HG02970 (cell line): ENCODE measurements at regions not wholly inside any gene's neighbourhood (a gene's known extent, or its start where the extent isn't known, plus 50 kb on each side); places are given as distances from the start of the nearest gene placed in this dataset.

Experiments
- ATAC-seq: cut with Tn5 transposase; IDR thresholded peaks from one replicate; pipeline ENCODE4 v1.9.1; 2021; ENCODE audit warnings: mild to moderate bottlenecking, moderate library complexity, moderate number of reproducible peaks; ENCODE audit not compliant: unreplicated experiment, low FRiP score

DNA sequence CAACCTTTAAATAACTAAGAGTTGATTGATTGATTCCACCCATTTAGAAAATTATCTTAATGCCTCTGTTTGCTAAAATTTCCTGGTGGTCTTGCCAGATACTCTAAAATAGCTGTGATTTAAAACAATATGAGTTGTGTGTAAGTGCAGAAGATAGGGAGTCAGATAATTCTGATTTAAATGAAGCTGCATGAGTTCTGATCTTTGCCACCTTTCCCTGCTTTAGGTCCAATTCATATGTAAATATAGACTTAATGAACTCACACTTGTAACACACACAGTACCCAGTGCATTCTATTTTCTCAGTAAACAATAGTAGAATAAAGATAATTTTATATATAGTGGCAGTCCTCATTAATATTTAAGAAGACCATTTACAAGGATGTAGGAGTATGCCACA is 981.8 kb downstream of the SLITRK1 start:
- ATAC-seq = no peak

DNA sequence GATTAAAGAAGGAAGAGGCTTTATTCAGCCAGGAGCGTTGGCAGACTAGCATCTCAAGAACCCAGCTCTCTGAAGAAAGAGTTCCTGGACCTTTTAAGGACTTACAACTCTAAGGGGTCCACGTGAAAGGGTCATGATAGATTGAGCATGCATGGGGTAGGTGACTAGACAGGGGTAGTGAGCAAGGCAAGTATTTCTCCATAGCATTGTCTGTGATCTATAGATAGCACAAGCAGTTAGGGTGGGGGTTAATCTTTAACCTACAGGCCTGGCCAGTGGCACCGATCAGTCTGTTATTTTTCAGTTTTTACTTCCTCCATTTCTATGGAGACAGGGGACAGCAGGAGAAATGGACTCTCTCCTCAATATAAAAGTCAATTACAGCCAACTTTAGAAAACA is 983.7 kb downstream of the SLITRK1 start:
- ATAC-seq = no peak

- no peak for ATAC-seq
Observed at GRCh38 chr13:82879921-82880320, 1002.4 kb downstream of the SLITRK1 start.

GRCh38 chr13:82878536-82878935 is 1003.7 kb downstream of the SLITRK1 start:
- no peak for ATAC-seq

GRCh38 chr13:82867284-82867683 is 1015.0 kb downstream of the SLITRK1 start:
- no peak for ATAC-seq

GRCh38 chr13:82850644-82851043 is 1031.6 kb downstream of the SLITRK1 start:
- ATAC-seq = no peak

GRCh38 chr13:82848766-82849165 is 1033.5 kb downstream of the SLITRK1 start:
- no peak for ATAC-seq

- no peak for ATAC-seq
Observed at GRCh38 chr13:82847595-82847994, 1034.7 kb downstream of the SLITRK1 start.

DNA sequence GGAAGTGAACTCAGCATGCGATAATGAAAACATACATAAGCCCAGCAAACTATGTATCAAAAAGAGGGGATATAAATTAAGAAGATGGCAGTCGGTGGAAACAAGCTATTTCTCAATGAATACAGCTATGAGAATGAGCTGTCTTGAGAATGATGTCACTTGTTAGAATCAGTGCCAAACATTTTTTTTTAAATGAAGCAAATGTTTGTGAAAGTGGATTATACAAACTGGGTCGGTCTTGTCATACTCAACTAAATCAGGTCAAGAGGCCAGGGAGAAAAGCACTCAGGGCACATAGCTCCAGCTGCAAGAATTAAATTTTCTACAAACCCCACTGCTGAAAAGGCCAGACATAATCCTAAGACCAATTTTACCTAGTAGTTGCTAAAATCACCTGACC is 1048.4 kb downstream of the SLITRK1 start:
- ATAC-seq = no peak

GRCh38 chr13:82829040-82829439 is 1053.2 kb downstream of the SLITRK1 start:
- ATAC-seq = no peak

DNA sequence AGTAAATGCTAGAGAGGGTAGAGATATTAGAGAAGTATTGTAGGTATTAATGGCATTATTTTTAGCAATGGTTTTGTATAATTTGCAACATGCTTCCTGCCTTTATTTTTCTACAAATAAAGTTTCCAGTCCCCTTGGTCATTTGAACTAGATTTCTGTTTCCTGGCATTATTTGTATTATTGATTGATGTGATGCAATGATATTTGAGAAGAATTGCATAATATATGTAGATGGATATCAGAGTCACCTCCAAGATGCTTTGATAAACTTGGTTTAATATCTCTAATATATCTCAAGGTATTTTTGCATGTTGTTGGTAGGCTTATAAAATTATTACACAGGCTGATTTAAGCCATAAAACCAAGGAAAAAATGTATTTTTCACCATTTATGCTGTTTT is 1054.5 kb downstream of the SLITRK1 start:
- ATAC-seq = no peak

GRCh38 chr13:82822935-82823334 is 1059.3 kb downstream of the SLITRK1 start:
- ATAC-seq = no peak

- ATAC-seq = no peak
Observed at GRCh38 chr13:82817133-82817532, 1065.1 kb downstream of the SLITRK1 start.

DNA sequence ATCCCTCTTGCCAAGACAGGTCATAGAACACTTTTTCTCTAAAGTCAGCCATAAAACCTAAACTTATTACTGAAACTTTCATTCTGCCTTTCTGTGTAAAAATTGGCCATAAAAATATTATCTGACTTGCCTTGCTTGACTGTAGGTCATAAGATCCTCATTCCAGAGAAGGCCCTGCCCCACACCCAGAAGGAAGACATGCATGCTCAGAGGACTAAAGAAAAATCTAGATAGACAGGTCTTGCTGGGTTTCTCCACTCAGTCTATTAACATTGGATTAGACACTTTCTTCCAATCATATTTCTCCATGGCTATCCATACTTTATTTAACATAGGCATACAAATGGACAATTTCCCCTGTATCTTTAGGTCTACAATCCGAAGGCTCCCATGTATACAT is 1066.5 kb downstream of the SLITRK1 start:
- ATAC-seq = no peak

- no peak for ATAC-seq
Observed at GRCh38 chr13:82803341-82803740, 1078.9 kb downstream of the SLITRK1 start.

GRCh38 chr13:82802528-82802927 is 1079.7 kb downstream of the SLITRK1 start:
- ATAC-seq = no peak

- ATAC-seq = no peak
Observed at GRCh38 chr13:82800391-82800790, 1081.9 kb downstream of the SLITRK1 start.

DNA sequence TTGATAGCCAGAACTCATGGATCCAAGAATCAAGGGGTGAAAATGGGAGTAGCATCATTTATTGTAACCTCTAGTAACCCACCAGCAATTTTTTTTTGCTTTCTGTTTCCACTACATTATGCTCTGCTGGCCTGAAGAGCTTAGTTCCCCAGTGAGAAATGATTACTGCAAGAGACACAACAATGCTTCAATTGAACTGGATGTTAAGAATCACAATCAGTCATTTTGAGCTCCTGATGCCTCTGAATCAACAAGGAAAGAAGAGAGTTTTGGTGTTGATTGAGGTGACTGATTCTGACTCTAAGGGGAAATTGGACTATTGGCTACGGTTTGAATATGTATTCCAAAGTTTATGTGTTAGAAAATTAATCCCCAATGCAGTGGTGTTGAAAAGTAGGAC is 1084.4 kb downstream of the SLITRK1 start:
- ATAC-seq = no peak

DNA sequence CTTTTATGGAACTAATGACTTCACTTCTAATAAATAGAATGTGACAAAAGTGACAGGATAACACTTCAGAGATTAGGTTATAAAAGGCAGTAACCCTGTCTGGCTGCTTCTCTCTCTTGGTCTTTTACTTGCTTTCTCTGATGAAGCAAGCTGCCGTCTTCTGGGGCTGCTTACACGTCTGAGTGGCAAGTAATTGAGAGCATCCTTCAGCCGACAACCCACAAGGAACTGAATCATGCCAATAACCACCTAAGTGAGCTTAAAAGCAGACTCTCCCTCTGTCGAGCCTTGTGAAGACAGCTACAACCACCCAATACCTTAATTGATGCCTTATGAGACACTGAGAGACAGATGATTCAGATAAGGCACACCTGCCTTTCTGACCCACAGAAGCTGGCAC is 1091.2 kb downstream of the SLITRK1 start:
- no peak for ATAC-seq

DNA sequence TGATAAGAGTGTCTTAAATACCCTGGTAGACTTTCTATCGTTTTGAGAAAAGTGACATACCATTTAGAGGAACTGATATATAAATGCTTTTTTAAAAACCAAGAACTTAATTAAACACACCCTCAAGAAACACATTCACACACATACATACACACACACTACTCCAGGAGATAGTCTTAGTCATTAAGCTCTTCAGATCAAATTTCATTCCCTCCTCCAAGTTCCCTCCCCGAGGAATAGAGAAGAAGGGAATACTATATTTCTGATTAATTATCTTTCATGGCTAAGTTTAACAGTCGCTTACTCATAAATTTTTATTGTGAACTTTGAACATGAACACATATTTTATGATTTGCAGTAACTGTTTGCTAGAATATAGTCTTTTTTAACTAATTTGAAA is 1109.5 kb downstream of the SLITRK1 start:
- ATAC-seq = no peak

- no peak for ATAC-seq
Observed at GRCh38 chr13:82766732-82767321, 1115.4 kb downstream of the SLITRK1 start.

GRCh38 chr13:82758044-82758443 is 1124.2 kb downstream of the SLITRK1 start:
- no peak for ATAC-seq

DNA sequence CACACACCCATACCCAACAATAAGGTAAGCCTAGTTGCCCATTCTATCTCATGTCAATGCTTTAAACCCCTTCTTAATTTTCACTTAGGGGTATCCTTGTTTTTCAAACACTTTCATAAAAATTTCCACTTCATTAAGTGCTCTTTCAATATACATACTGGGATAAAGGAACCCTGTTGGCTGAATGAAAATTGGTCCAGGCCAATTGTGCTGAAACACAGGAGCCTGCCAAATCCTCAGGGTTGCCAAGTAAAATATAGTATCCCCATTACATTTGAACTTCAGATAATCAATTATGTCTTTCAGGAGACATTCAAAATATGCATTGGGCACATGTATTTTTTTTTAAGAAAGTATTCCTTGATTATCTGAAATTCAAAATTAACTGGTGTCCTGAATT is 1131.1 kb downstream of the SLITRK1 start:
- ATAC-seq = no peak
